ENCODE measurements at regions not wholly inside any gene's neighbourhood (a gene's known extent, or its start where the extent isn't known, plus 50 kb on each side); places are given as distances from the start of the nearest gene placed in this dataset.

- no peak overlapping the region for H3K4me3 ChIP-seq (ENCODE audit: low read length)
- H3K4me2 ChIP-seq (ENCODE audit: low read length), result no peak overlapping the region
- H3K9me3 ChIP-seq (ENCODE audit: insufficient read depth, low read length), result no peaks in the 10 kb centered on the region
- H4K20me1 ChIP-seq (ENCODE audit: insufficient read depth, low read length), result no peaks in the 10 kb centered on the region
- no peaks in the 10 kb centered on the region for H3K79me2 ChIP-seq (ENCODE audit: low read length)
- H3K36me3 ChIP-seq (replicated peaks; ENCODE audit: low read depth, low read length), result no peaks in the 10 kb centered on the region
- no peaks in the 10 kb centered on the region for H3K27me3 ChIP-seq (ENCODE audit: low read depth, low read length)
- no peak overlapping the region for H3K9ac ChIP-seq (ENCODE audit: low read length)
- no peak overlapping the region for H2AFZ ChIP-seq (ENCODE audit: low read depth, low read length)
- H3K27ac ChIP-seq (ENCODE audit: low read length), result no peak overlapping the region
- TF ChIP-seq CTCF (IDR thresholded peaks at IDR 0.05; ENCODE audit: low read depth, low read length) (no peak), EZH2phosphoT487 (IDR thresholded peaks at IDR 0.05; ENCODE audit: low read depth) (no peak)
- H3K4me1 ChIP-seq (ENCODE audit: low read length), result no peaks in the 10 kb centered on the region
These were observed 1413.8 kb upstream of the PCDH20 start for GRCh38 chr13:62829486-62829885.

DNA sequence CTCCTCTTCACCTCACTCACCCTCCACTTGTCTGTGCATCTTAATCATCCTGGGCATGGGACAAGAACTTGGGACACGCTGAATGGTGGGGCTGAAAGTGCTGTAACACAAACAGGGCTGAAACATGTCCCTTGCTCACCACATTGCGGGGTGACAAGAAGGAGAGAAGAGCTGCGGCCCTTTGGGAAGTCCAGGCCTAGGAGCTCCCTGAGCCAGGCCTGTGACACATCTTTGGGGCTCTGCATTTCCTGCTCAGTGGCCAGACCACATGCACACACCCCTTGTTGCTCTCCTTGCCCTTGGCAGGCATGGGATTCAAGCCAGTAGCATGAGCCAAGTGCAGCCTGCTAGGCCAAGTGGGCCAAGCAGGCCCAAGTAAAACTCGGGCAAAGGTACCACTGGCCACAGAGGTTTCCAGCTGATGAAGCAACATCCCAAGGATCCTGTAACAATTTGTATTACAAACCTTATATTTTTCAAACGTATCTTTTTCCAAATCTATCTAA lies 1384.3 kb upstream of the PCDH20 start:
- TF ChIP-seq CTCF (IDR thresholded peaks at IDR 0.05; ENCODE audit: low read depth, low read length) (no peak), EZH2phosphoT487 (IDR thresholded peaks at IDR 0.05; ENCODE audit: low read depth) (no peak)
- no peaks in the 10 kb centered on the region for H3K79me2 ChIP-seq (ENCODE audit: low read length)
- no peak overlapping the region for H3K9ac ChIP-seq (ENCODE audit: low read length)
- no peaks in the 10 kb centered on the region for H3K9me3 ChIP-seq (ENCODE audit: insufficient read depth, low read length)
- H3K4me3 ChIP-seq (ENCODE audit: low read length), result no peak overlapping the region
- no peak overlapping the region for H3K27ac ChIP-seq (ENCODE audit: low read length)
- no peaks in the 10 kb centered on the region for H4K20me1 ChIP-seq (ENCODE audit: insufficient read depth, low read length)
- no peak overlapping the region for H2AFZ ChIP-seq (ENCODE audit: low read depth, low read length)
- no peak overlapping the region for H3K4me2 ChIP-seq (ENCODE audit: low read length)
- H3K4me1 ChIP-seq (ENCODE audit: low read length), result no peaks in the 10 kb centered on the region
- H3K27me3 ChIP-seq (ENCODE audit: low read depth, low read length), result no peaks in the 10 kb centered on the region
- H3K36me3 ChIP-seq (replicated peaks; ENCODE audit: low read depth, low read length), result no peaks in the 10 kb centered on the region

- Histone ChIP-seq H3K27me3 (ENCODE audit: low read depth, low read length) (no peaks in the 10 kb centered on the region), H3K9me3 (ENCODE audit: insufficient read depth, low read length) (no peaks in the 10 kb centered on the region), H3K79me2 (ENCODE audit: low read length) (no peaks in the 10 kb centered on the region), H3K4me1 (ENCODE audit: low read length) (no peaks in the 10 kb centered on the region), H3K27ac (ENCODE audit: low read length) (no peak overlapping the region), H3K4me3 (ENCODE audit: low read length) (no peak overlapping the region), H2AFZ (ENCODE audit: low read depth, low read length) (no peak overlapping the region), H3K36me3 (replicated peaks; ENCODE audit: low read depth, low read length) (no peaks in the 10 kb centered on the region), H3K9ac (ENCODE audit: low read length) (no peak overlapping the region), H3K4me2 (ENCODE audit: low read length) (no peak overlapping the region), H4K20me1 (ENCODE audit: insufficient read depth, low read length) (no peaks in the 10 kb centered on the region)
- TF ChIP-seq EZH2phosphoT487 (IDR thresholded peaks at IDR 0.05; ENCODE audit: low read depth) (no peak), CTCF (IDR thresholded peaks at IDR 0.05; ENCODE audit: low read depth, low read length) (no peak)
These were observed 1383.4 kb upstream of the PCDH20 start for GRCh38 chr13:62799038-62799535.

DNA sequence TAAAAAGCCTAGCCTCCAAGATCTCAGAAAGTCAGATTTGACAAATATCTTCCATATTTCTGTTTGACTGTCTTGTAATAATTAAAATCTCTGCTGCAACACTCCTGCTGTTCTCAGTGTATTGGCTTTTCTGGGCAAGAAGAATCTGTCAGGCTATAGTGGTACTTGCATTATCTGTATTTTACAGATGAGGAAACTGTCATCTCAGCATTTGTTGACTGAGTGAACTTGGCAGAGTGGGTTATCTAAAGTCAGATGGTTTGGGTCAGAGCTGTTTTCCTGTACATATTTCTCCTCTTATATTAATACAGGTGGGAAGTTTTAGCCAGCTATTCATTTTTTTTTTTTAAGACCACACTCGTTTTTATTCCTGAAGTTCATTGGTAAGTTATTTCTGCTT lies 1378.2 kb upstream of the PCDH20 start:
- H2AFZ ChIP-seq (ENCODE audit: low read depth, low read length), result no peak overlapping the region
- no peak overlapping the region for H3K27ac ChIP-seq (ENCODE audit: low read length)
- H3K4me3 ChIP-seq (ENCODE audit: low read length), result no peak overlapping the region
- no peak overlapping the region for H3K9ac ChIP-seq (ENCODE audit: low read length)
- no peaks in the 10 kb centered on the region for H3K79me2 ChIP-seq (ENCODE audit: low read length)
- no peaks in the 10 kb centered on the region for H3K36me3 ChIP-seq (replicated peaks; ENCODE audit: low read depth, low read length)
- H4K20me1 ChIP-seq (ENCODE audit: insufficient read depth, low read length), result no peaks in the 10 kb centered on the region
- no peak for TF ChIP-seq EZH2phosphoT487 (IDR thresholded peaks at IDR 0.05; ENCODE audit: low read depth)
- no peak for TF ChIP-seq CTCF (IDR thresholded peaks at IDR 0.05; ENCODE audit: low read depth, low read length)
- H3K4me2 ChIP-seq (ENCODE audit: low read length), result no peak overlapping the region
- no peaks in the 10 kb centered on the region for H3K4me1 ChIP-seq (ENCODE audit: low read length)
- H3K27me3 ChIP-seq (ENCODE audit: low read depth, low read length), result no peaks in the 10 kb centered on the region
- no peaks in the 10 kb centered on the region for H3K9me3 ChIP-seq (ENCODE audit: insufficient read depth, low read length)
